ENCODE measurements at regions not wholly inside any gene's neighbourhood (a gene's known extent, or its start where the extent isn't known, plus 50 kb on each side); places are given as distances from the start of the nearest gene placed in this dataset.

GRCh38 chr22:48352086-48352911 is 1475.4 kb downstream of the BRD1 start:
- no peak overlapping the region for H3K4me3 ChIP-seq (ENCODE audit: low read depth, low read length)
- TF ChIP-seq CTCF (IDR thresholded peaks at IDR 0.05; ENCODE audit: control insufficient read depth, extremely low read depth, insufficient read depth) = no peak
- DNase-seq (ENCODE audit: low read depth) = no peak

- H3K4me3 ChIP-seq (ENCODE audit: low read depth, low read length) = no peak overlapping the region
- DNase-seq (ENCODE audit: low read depth) = no peak
- no peak for TF ChIP-seq CTCF (IDR thresholded peaks at IDR 0.05; ENCODE audit: control insufficient read depth, extremely low read depth, insufficient read depth)
Observed at GRCh38 chr22:48351376-48352085, 1476.1 kb downstream of the BRD1 start.

DNA sequence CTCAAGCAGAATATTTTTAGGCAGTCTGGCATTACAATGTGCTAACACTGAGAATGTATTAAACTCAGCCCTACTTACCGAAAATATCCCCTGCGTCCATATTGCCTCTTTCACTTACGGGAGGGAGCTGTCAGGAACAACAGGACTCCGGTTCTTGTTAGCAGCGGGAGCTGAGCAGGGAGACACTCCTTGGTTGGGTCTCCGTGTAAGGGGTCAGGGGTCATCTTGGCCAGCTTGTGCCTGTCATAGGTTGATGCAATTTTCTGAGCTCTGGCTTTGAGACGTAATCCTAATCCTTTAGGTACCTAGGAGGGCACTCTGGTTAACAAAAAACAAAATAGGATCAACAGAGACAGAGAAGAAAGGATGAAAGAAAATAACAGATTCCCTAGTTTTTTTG is 1477.2 kb downstream of the BRD1 start:
- no peak for TF ChIP-seq CTCF (IDR thresholded peaks at IDR 0.05; ENCODE audit: control insufficient read depth, extremely low read depth, insufficient read depth)
- DNase-seq (ENCODE audit: low read depth) = no peak
- H3K4me3 ChIP-seq (ENCODE audit: low read depth, low read length) = no peak overlapping the region

- TF ChIP-seq CTCF (IDR thresholded peaks at IDR 0.05; ENCODE audit: control insufficient read depth, extremely low read depth, insufficient read depth) = no peak
- no peak overlapping the region for H3K4me3 ChIP-seq (ENCODE audit: low read depth, low read length)
- DNase-seq (ENCODE audit: low read depth) = no peak
Observed at GRCh38 chr22:48348855-48349254, 1478.8 kb downstream of the BRD1 start.

DNA sequence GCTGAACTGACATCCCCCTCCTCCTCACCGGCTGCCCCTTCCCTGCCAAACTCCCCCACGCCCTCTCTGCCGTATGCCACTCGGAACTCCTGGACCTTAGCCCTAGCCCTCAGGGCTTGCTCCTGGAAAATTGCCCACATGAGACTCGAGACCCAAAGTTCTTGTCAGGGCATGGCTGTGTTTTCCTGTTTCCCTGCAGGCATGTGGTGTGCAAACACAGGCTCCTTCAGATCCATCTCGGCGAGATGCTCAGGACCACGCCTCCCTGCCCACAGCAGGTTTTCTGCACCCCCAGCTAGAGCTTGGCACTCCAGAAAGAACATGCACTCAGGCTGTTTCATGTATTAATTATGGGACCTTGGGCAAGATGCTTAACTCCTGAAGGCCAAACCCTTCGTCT is 1480.4 kb downstream of the BRD1 start:
- DNase-seq (ENCODE audit: low read depth) = no peak
- TF ChIP-seq CTCF (IDR thresholded peaks at IDR 0.05; ENCODE audit: control insufficient read depth, extremely low read depth, insufficient read depth) = no peak
- no peak overlapping the region for H3K4me3 ChIP-seq (ENCODE audit: low read depth, low read length)

- TF ChIP-seq CTCF (IDR thresholded peaks at IDR 0.05; ENCODE audit: control insufficient read depth, extremely low read depth, insufficient read depth) = no peak
- no peak for DNase-seq (ENCODE audit: low read depth)
- no peak overlapping the region for H3K4me3 ChIP-seq (ENCODE audit: low read depth, low read length)
Observed at GRCh38 chr22:48346911-48347310, 1480.8 kb downstream of the BRD1 start.
